Spleen (tissue), 11 donors: ENCODE measurements at regions not wholly inside any gene's neighbourhood (a gene's known extent, or its start where the extent isn't known, plus 50 kb on each side); places are given as distances from the start of the nearest gene placed in this dataset.
"Not testable (repeated sequence)": the region's sequence is repeated elsewhere in the genome, so short reads cannot be mapped to it uniquely, and the experiment has no call there.

Source experiments
- DNase-seq: peaks from one replicate; pipeline ENCODE4 v3.0.0-alpha.2; 2020
- H3K27ac ChIP-seq, 8 donors: fragments of 200-600 bp; sonication (generic) in 7 of 8; 1 replicate in 4 of 8; 2 replicates in 4 of 8; pipeline versions ENCODE4 v1.5.0 to v1.8.0; 2016 to 2021; ENCODE audit warnings: inconsistent platforms in 4 of 8, mild to moderate bottlenecking in 4 of 8, moderate library complexity in 1 of 8
- H3K27me3 ChIP-seq, 7 donors: fragments of 200-600 bp; sonication (generic) in 6 of 7; replicated peaks in 1 of 7; 1 replicate in 4 of 7; 2 replicates in 3 of 7; pipeline versions ENCODE4 v1.5.0 to v1.8.0; 2016 to 2021; ENCODE audit warnings: inconsistent platforms in 3 of 7, mild to moderate bottlenecking in 1 of 7
- H3K36me3 ChIP-seq, 6 donors: fragments of 200-600 bp; sonication (generic) in 5 of 6; 1 replicate in 4 of 6; 2 replicates in 2 of 6; pipeline versions ENCODE4 v1.5.0 to v1.8.0; 2016 to 2021; ENCODE audit warnings: inconsistent platforms in 2 of 6
- H3K4me1 ChIP-seq, 6 donors: fragments of 200-600 bp; sonication (generic) in 5 of 6; 1 replicate in 3 of 6; 2 replicates in 3 of 6; pipeline versions ENCODE4 v1.5.0 to v1.8.0; 2016 to 2021; ENCODE audit warnings: inconsistent platforms in 3 of 6
- H3K4me3 ChIP-seq, 8 donors: fragments of 200-600 bp; sonication (generic) in 7 of 8; 1 replicate in 4 of 8; 2 replicates in 4 of 8; pipeline versions ENCODE4 v1.5.0 to v1.8.0; 2016 to 2021; ENCODE audit warnings: inconsistent platforms in 4 of 8, mild to moderate bottlenecking in 4 of 8, moderate library complexity in 2 of 8
- H3K9me3 ChIP-seq, 8 donors: fragments of 200-600 bp; sonication (generic) in 7 of 8; 1 replicate in 4 of 8; 2 replicates in 4 of 8; pipeline versions ENCODE4 v1.5.0 to v1.8.0; 2016 to 2021; ENCODE audit warnings: inconsistent platforms in 4 of 8
- POLR2A ChIP-seq, 3 donors: fragments of 450-650 bp; IDR thresholded peaks; one replicate each; pipeline ENCODE4 v1.5.1; 2017; ENCODE audit warnings: antibody characterized with exemption in 3 of 3, mild to moderate bottlenecking in 1 of 3
- POLR2AphosphoS5 ChIP-seq, 3 donors: sonication (generic); formaldehyde crosslinking; IDR thresholded peaks; one replicate each; pipeline ENCODE4 v1.5.1; 2017; ENCODE audit warnings: antibody characterized with exemption in 3 of 3
- WGBS, 5 donors: extraction: QIAGEN DNeasy Blood & Tissue Kit in 3 of 5; methylation state at CpG; one replicate each; pipeline versions ENCODE4 v1.1.5 to v1.1.7; 2013 to 2018; 5-methylcytosine and 5-hydroxymethylcytosine counted together
- intact Hi-C: fragments of 100-400 bp; cut with DNase I; formaldehyde crosslinking; loops from one replicate; pipeline ENCODE4 v1.15.0; 2023; ENCODE audit warnings: low total_unique reads
- TF ChIP-seq, protein P1 (sequence below), 11 experiments: fragments of 200-600 bp in 7 of 11; fragments of 450-650 bp in 4 of 11; sonication (generic) in 4 of 11; IDR thresholded peaks in 8 of 11; conservative IDR thresholded peaks in 3 of 11; 1 replicate in 7 of 11; 2 replicates in 4 of 11; pipeline versions ENCODE4 v1.4.0 to v1.8.0; 2016 to 2021; ENCODE audit warnings: antibody characterized with exemption in 11 of 11, inconsistent platforms in 4 of 11, mild to moderate bottlenecking in 1 of 11
- donor health status: healthy with polysubstance abuse.
- donor health status: DM: no; HTN: no; CAD: no; lungs with moderate emphysema.
- donor health status: DM: no; HTN: no; CAD: no.
- donor health status: Bipolar disorder and iron deficiency.
- donor health status: healthy.
- donor health status: DM: no; HTN: no; CAD: no.
- donor health status: DM: yes; HTN: yes; CAD: no.

DNA sequence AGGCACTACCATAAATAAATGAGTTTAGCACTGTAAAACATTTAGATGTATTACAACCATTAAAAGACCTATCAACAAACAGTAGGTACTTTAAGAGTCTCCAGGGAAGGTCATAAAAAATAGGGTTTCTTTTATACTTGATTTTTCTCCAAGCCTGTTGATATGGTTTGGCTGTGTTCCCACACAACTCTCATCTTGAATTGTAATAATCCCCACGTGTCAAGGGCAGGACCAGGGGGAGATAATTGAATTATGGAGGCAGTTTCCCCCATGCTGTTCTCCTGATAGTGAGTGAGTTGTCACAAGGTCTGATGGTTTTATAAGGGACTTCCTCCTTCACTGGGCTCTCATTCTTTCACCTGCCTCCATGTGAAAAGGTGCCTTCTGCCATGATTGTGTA, 468.9 kb upstream of the UBE2E2 start:
- intact Hi-C loops: no loop called here
- Histone ChIP-seq H3K4me3 (no peak overlapping the region), H3K27ac (no peak overlapping the region), H3K9me3 (peaks cover 0 to 8% (median 0%) of the 10 kb centered on the region in 8 donors), H3K4me1 (no peaks in the 10 kb centered on the region), H3K36me3 (no peaks in the 10 kb centered on the region), H3K27me3 (no peaks in the 10 kb centered on the region)
- 3 to 12% (median 8%) methylated on average over 1 of the region's 1 CpG for WGBS, 5 donors
- DNase-seq: no peak
- TF ChIP-seq POLR2AphosphoS5 (IDR thresholded peaks at IDR 0.05) (no peak), POLR2A (IDR thresholded peaks at IDR 0.05) (no peak)
- TF ChIP-seq, protein P1, sequence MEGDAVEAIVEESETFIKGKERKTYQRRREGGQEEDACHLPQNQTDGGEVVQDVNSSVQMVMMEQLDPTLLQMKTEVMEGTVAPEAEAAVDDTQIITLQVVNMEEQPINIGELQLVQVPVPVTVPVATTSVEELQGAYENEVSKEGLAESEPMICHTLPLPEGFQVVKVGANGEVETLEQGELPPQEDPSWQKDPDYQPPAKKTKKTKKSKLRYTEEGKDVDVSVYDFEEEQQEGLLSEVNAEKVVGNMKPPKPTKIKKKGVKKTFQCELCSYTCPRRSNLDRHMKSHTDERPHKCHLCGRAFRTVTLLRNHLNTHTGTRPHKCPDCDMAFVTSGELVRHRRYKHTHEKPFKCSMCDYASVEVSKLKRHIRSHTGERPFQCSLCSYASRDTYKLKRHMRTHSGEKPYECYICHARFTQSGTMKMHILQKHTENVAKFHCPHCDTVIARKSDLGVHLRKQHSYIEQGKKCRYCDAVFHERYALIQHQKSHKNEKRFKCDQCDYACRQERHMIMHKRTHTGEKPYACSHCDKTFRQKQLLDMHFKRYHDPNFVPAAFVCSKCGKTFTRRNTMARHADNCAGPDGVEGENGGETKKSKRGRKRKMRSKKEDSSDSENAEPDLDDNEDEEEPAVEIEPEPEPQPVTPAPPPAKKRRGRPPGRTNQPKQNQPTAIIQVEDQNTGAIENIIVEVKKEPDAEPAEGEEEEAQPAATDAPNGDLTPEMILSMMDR (IDR thresholded peaks at IDR 0.05 in 8 of 11, conservative IDR thresholded peaks at IDR 0.05 in 3 of 11): no peak

DNA sequence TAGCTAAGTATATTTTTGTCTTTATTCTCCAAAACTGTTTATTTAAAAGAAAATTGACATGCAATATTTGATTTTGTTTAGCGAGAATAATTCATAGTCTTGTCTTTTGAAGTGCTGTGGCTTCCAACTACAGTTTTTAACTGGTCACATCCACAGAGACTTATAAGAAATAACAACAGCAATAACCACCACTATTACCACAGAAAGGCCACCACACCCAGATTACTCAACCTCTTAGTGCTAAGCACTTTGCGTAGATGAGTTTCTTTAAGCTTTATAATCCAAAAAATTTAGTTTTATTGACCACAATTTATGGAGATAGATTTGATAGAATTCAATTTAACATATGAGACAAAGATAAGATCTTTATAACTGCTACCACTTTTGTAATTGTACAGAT, 468.4 kb upstream of the UBE2E2 start:
- TF ChIP-seq, protein P1 (IDR thresholded peaks at IDR 0.05 in 8 of 11, conservative IDR thresholded peaks at IDR 0.05 in 3 of 11): no peak
- TF ChIP-seq POLR2AphosphoS5 (IDR thresholded peaks at IDR 0.05): no peak
- TF ChIP-seq POLR2A (IDR thresholded peaks at IDR 0.05): no peak
- intact Hi-C loops: no loop called here
- H3K4me3 ChIP-seq: no peak overlapping the region
- H3K36me3 ChIP-seq: no peaks in the 10 kb centered on the region
- H3K27ac ChIP-seq: no peak overlapping the region
- H3K9me3 ChIP-seq: peaks cover 0 to 8% (median 0%) of the 10 kb centered on the region in 8 donors
- H3K27me3 ChIP-seq: no peaks in the 10 kb centered on the region
- no peak for DNase-seq
- WGBS, 5 donors: 66 to 92% (median 77%) methylated on average over 2 of the region's 2 CpGs
- no peaks in the 10 kb centered on the region for H3K4me1 ChIP-seq

DNA sequence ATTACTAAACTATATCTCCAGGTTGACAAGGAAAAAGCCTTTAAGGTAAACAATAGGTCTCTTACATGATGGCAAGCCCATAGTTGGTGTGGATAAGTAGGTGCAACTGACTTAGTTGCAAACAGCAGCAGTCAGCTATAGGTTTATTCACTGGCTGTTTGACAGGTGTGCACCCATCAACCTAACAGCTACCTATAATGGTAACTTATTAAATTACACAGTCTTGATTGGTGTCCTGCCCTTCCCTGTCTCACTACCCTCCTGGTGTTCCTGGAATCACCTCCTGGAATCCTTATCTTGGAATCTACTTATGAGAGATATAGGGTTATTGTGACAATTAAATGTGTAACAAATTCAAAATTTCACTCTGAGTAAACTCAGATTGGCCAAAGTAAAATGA, 467.8 kb upstream of the UBE2E2 start:
- Histone ChIP-seq H3K36me3 (no peaks in the 10 kb centered on the region), H3K9me3 (peaks cover 0 to 8% (median 0%) of the 10 kb centered on the region in 8 donors), H3K4me1 (no peaks in the 10 kb centered on the region), H3K27me3 (no peaks in the 10 kb centered on the region), H3K4me3 (no peak overlapping the region), H3K27ac (no peak overlapping the region)
- DNase-seq: no peak
- intact Hi-C loops: no loop called here
- TF ChIP-seq, protein P1 (IDR thresholded peaks at IDR 0.05 in 8 of 11, conservative IDR thresholded peaks at IDR 0.05 in 3 of 11): no peak
- TF ChIP-seq POLR2A (IDR thresholded peaks at IDR 0.05) (no peak), POLR2AphosphoS5 (IDR thresholded peaks at IDR 0.05) (no peak)

DNA sequence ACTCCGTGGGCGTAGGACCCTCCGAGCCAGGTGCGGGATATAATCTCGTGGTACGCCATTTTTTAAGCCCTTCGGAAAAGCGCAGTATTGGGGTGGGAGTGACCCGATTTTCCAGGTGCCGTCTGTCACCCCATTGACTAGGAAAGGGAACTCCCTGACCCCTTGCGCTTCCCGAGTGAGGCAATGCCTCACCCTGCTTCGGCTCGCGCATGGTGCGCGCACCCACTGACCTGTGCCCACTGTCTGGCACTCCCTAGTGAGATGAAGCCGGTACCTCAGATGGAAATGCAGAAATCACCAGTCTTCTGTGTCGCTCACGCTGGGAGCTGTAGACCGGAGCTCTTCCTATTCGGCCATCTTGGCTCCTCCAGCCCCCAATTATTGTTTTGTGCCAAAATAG, 459.7 kb upstream of the UBE2E2 start:
- 86 to 91% (median 89%) methylated on average over 22 of the region's 22 CpGs for WGBS, 5 donors

DNA sequence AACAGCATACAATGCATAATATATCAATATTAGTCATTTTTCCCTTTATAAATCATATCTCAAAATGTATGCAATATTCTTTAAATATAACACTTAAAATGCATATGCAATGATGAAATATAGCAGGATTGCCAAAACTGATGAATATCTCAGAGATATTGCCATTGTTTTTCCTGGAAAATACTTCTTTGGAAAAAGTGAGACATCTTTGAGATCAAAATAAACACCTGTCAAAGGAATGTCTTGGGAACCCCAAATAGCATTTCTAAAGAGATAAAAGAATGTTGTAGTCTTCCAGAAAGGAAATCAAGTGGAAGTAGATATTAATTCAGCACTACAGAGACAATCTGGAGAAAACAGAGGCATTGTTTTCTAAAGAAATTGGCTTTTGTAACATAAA, 457.8 kb upstream of the UBE2E2 start:
- no peak overlapping the region for H3K4me3 ChIP-seq
- intact Hi-C loops: no loop called here
- TF ChIP-seq POLR2AphosphoS5 (IDR thresholded peaks at IDR 0.05): no peak
- no peak for TF ChIP-seq POLR2A (IDR thresholded peaks at IDR 0.05)
- no peaks in the 10 kb centered on the region for H3K36me3 ChIP-seq
- H3K9me3 ChIP-seq: peaks cover 0 to 5% (median 0%) of the 10 kb centered on the region in 8 donors
- H3K27ac ChIP-seq: no peak overlapping the region
- no peak for DNase-seq
- H3K27me3 ChIP-seq: no peaks in the 10 kb centered on the region
- H3K4me1 ChIP-seq: no peaks in the 10 kb centered on the region

More for the DNA sequence above, 459.7 kb upstream of the UBE2E2 start:
- H3K27ac ChIP-seq, H3K9me3 ChIP-seq, DNase-seq, H3K36me3 ChIP-seq, H3K27me3 ChIP-seq, intact Hi-C loops, H3K4me3 ChIP-seq, H3K4me1 ChIP-seq: not testable (repeated sequence)
